ENCODE measurements at regions not wholly inside any gene's neighbourhood (a gene's known extent, or its start where the extent isn't known, plus 50 kb on each side); places are given as distances from the start of the nearest gene placed in this dataset.

GRCh38 chr6:87826424-87826823, 124.4 kb upstream of the AKIRIN2 start:
- Mint-ChIP-seq H3K27ac (no peak overlapping the region), H3K9me3 (no peaks in the 10 kb centered on the region), H3K4me1 (peaks cover 22% of the 10 kb centered on the region), H3K27me3 (no peaks in the 10 kb centered on the region), H3K4me3 (no peak overlapping the region), H3K36me3 (ENCODE audit: low read depth) (no peaks in the 10 kb centered on the region)
- TF ChIP-seq, protein P1, sequence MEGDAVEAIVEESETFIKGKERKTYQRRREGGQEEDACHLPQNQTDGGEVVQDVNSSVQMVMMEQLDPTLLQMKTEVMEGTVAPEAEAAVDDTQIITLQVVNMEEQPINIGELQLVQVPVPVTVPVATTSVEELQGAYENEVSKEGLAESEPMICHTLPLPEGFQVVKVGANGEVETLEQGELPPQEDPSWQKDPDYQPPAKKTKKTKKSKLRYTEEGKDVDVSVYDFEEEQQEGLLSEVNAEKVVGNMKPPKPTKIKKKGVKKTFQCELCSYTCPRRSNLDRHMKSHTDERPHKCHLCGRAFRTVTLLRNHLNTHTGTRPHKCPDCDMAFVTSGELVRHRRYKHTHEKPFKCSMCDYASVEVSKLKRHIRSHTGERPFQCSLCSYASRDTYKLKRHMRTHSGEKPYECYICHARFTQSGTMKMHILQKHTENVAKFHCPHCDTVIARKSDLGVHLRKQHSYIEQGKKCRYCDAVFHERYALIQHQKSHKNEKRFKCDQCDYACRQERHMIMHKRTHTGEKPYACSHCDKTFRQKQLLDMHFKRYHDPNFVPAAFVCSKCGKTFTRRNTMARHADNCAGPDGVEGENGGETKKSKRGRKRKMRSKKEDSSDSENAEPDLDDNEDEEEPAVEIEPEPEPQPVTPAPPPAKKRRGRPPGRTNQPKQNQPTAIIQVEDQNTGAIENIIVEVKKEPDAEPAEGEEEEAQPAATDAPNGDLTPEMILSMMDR (IDR thresholded peaks at IDR 0.05) = no peak
- intact Hi-C loops (cut with micrococcal nuclease) = no loop called here
- DNase-seq (no peak), ATAC-seq (ENCODE audit: low read depth) (no peak)
- ChIA-PET POLR2A (no interaction called here), CTCF (interaction anchor here (1.2 kb wide), 1 partner anchor 1093 kb away, joined by 3 read pairs; no protein-coding TSS in a partner anchor)

DNA sequence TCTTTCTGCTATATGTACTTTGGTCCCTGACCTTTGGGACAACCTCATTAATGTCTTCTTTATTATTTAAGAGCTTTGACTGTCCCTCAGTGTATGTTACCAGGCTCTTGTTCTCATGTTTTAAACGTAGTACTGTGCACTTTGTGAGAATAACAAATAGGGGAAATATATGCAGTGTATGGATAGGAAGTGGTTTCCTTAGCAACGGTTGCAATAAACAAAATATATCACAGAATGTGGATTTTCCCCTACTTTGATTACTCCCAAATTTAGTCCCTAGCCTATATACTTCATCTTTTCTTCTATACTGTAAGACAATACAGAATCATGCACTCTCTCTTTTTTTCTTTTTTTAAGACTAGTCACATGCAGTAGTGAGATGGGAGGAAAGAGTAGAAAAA, 123.8 kb upstream of the AKIRIN2 start:
- DNase-seq = no peak
- Mint-ChIP-seq H3K4me3 (peak overlapping the region; percentile 36), H3K4me1 (peaks cover 20% of the 10 kb centered on the region), H3K27ac (peak overlapping the region; percentile 46), H3K27me3 (no peaks in the 10 kb centered on the region), H3K36me3 (ENCODE audit: low read depth) (no peaks in the 10 kb centered on the region), H3K9me3 (no peaks in the 10 kb centered on the region)
- POLR2A ChIA-PET = no interaction called here
- intact Hi-C loops (cut with micrococcal nuclease) = no loop called here
- CTCF ChIA-PET = no interaction called here
- ATAC-seq (ENCODE audit: low read depth) = peak; percentile 79
- TF ChIP-seq, protein P1 (IDR thresholded peaks at IDR 0.05) = no peak

DNA sequence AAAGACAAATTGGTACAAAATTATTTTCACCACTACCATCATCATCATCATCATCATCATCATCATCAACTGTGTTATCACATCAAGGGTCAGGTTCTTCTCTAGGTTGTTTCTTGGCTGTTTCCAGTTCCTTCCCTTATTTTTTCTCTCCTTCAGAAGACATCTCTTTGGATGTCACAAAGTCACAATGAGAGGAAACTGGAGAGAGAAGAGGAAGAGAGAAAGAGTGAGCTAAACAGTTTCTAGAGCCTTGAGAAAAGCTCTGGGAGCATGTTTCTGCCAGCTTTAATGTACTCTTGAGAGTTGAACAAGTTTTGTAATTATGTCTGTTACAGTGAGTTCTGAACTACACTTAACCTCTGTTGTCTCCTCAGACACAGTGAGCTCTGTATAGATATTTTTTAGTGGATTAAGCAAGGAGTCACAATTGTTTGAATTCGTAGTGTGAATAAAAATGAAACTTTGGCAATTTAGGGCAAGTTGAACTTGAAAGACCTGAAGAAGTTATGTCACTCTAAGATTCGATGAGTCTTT, 123.0 kb upstream of the AKIRIN2 start:
- Mint-ChIP-seq H3K27ac (no peak overlapping the region), H3K4me3 (no peak overlapping the region), H3K27me3 (no peaks in the 10 kb centered on the region), H3K9me3 (no peaks in the 10 kb centered on the region), H3K4me1 (peaks cover 20% of the 10 kb centered on the region), H3K36me3 (ENCODE audit: low read depth) (no peaks in the 10 kb centered on the region)
- intact Hi-C loops (cut with micrococcal nuclease) = no loop called here
- TF ChIP-seq, protein P1 (IDR thresholded peaks at IDR 0.05) = no peak
- ChIA-PET CTCF (no interaction called here), POLR2A (no interaction called here)
- DNase-seq = no peak
- ATAC-seq (ENCODE audit: low read depth) = no peak

DNA sequence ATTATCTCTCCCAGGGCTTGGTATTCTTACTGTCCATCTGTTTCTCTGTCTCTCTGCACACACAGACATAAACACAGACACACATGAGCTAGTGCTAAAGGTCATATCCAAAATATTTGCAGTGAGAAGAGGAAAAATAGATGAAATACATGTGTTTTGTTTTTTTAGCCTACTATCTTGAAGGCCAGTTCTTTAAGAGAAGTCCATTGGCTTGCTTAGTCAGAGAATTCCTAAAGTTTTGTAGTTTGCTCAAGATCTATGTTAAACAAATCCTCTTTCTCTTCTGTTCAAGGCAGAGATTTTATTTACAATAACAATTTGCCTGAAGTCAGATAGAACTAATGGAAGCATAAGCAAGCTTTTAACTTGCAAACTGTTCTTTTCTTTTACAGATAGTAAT, 120.0 kb upstream of the AKIRIN2 start:
- Mint-ChIP-seq H3K4me3 (no peak overlapping the region), H3K27me3 (no peaks in the 10 kb centered on the region), H3K4me1 (peaks cover 20% of the 10 kb centered on the region), H3K9me3 (no peaks in the 10 kb centered on the region), H3K27ac (no peak overlapping the region), H3K36me3 (ENCODE audit: low read depth) (no peaks in the 10 kb centered on the region)
- no peak for DNase-seq
- no peak for ATAC-seq (ENCODE audit: low read depth)
- ChIA-PET CTCF (no interaction called here), POLR2A (interaction anchor here (0.9 kb wide), 1 partner anchor 117 kb away, joined by 4 read pairs; no protein-coding TSS in a partner anchor)
- intact Hi-C loops (cut with micrococcal nuclease) = no loop called here
- TF ChIP-seq, protein P1 (IDR thresholded peaks at IDR 0.05) = no peak

GRCh38 chr6:87820343-87820984, 118.4 kb upstream of the AKIRIN2 start:
- DNase-seq = no peak
- CTCF ChIA-PET = no interaction called here
- Mint-ChIP-seq H3K4me1 (peaks cover 8% of the 10 kb centered on the region), H3K27me3 (no peaks in the 10 kb centered on the region), H3K9me3 (no peaks in the 10 kb centered on the region), H3K36me3 (ENCODE audit: low read depth) (no peaks in the 10 kb centered on the region), H3K4me3 (no peak overlapping the region), H3K27ac (no peak overlapping the region)
- POLR2A ChIA-PET = no interaction called here
- intact Hi-C loops (cut with micrococcal nuclease) = no loop called here
- no peak for ATAC-seq (ENCODE audit: low read depth)
- TF ChIP-seq, protein P1 (IDR thresholded peaks at IDR 0.05) = no peak

All from activated B cell treated with CpG ODN at 0.5 μM for 24 hours (primary cell).